Activated T-helper 9 cell treated with anti-CD3 and anti-CD28 coated beads, Interleukin-2, amount 50 U/mL, for 16 hours (primary cell): ENCODE measurements at regions not wholly inside any gene's neighbourhood (a gene's known extent, or its start where the extent isn't known, plus 50 kb on each side); places are given as distances from the start of the nearest gene placed in this dataset.

ENCODE experiments used
- DNase-seq: peaks from one replicate; pipeline ENCODE4 v3.0.0-alpha.2; 2020; ENCODE audit warnings: low read depth

DNA sequence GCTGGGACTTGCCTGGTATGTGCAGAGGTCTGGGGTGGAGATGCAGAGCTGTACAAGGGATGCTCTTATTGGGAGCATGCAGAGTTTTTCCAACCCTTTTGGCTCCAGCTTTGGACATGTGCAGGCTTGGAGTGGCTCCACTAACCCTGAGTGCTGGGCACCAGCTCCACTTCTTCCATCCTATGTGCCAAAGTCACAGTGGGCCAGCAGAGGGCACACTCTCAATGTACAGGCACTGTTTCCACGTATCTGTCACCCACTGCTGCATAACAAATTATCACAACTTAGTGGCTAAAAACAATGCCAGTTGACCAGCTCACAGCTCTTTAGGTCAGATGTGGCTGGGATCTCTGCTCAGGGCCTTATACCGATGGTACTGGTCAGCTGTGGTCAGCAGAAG is 631.8 kb downstream of the AJAP1 start:
- DNase-seq, result no peak

DNA sequence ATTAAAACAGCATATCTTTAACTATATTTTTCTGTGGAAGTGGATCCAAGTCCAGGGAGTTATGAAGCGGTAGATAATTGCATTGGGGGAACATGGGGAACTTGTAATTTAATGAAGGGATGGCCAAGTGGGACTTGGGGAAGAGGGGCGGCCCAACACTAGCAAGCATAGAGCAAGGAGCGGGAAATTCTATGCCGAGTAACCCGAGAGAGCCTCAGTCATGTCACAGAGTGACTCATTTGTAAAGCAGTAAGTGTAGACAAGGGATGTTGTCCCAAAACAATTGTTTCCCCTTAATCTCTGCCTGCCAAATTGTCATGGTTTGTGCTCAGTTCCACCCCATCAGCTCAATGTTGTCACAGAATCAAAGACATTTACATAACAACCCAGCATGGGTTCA is 620.1 kb downstream of the AJAP1 start:
- DNase-seq, result no peak

DNA sequence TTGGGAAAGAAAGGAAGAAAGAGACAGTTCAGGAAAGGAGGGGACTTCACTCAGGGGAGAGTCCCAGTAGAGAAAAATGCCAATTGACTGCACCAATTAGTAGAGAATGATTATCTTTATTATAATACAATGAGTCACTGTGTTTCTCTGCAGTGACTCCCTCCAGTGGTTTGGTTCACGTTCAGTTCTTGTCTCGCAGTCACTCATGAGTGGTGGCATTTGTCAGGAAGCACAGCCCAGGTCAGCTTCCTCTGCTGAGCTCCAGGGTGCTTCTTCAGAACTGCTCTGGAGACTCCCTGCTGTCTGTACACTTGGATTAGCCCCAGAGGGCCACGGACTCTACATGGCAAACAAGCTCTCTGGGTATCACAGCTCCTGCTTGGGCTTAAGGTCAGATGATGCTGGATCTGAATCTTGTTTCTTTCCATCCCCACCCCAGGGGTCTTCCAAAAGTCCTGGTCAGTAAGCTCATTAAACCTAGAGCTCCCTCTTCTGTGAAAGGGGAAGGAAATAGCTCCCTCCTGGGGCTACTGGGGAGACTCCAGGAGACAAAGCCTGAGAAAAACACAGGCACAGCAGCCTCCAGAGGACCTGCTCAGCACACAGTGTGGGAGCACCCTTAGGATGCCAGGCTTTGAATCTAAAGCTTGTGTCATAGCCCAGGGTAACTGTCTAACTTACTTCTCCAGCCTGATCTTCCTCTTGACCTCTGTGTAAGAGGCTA is 619.0 kb downstream of the AJAP1 start:
- DNase-seq, result no peak

GRCh38 chr1:5272325-5272724 is 617.9 kb downstream of the AJAP1 start:
- no peak for DNase-seq

GRCh38 chr1:5271264-5271663 is 616.9 kb downstream of the AJAP1 start:
- DNase-seq, result no peak

DNA sequence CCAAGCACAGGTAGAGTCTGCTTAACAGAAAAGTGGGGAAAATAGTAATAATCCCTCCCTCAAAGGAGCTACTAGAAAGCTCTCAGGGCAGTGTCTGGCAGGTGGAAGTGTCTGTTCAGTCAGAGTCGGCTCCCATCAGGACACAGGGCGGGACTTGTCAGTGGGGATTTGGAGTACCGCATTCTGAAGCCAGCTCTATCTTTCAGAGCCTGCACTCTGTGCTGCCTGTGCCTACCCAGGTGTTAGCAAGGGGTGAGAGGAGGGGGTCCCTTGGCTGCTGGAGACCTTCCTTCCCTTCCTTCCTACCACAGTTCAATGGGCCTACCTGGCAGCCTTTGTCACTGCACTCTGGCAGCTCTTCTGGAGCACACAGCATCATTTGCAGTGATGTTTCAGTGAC is 615.5 kb downstream of the AJAP1 start:
- DNase-seq, result no peak

DNA sequence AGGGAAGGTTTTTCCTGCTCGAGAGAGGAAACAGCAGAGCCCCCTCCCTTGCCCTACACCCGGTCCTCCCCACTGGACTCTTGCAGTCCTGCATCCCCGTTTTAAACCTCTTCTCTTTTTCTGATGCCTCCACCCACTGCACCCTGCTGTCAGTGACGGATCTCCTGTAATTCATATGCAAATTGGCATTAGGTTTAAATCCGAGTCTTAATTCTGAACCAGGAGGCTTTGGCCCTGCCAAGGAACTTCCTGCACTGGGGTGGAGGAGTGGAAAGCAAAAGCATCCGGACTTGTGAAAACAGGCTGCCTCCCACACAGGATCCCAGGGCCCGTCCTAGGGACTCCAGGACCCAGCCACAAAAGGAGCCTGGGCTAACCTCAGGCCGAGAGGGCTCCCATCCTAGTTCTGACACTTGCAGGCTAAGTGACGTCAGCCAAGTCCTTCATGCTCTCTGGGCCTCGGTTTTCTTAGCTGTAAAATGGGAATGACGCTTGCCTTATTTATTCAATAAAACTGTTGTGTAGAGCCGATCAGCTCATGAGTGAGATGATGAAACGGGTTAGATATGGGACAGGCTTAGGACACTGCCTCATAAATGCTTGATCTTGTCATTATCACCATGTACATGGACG is 613.3 kb downstream of the AJAP1 start:
- DNase-seq, result no peak

DNA sequence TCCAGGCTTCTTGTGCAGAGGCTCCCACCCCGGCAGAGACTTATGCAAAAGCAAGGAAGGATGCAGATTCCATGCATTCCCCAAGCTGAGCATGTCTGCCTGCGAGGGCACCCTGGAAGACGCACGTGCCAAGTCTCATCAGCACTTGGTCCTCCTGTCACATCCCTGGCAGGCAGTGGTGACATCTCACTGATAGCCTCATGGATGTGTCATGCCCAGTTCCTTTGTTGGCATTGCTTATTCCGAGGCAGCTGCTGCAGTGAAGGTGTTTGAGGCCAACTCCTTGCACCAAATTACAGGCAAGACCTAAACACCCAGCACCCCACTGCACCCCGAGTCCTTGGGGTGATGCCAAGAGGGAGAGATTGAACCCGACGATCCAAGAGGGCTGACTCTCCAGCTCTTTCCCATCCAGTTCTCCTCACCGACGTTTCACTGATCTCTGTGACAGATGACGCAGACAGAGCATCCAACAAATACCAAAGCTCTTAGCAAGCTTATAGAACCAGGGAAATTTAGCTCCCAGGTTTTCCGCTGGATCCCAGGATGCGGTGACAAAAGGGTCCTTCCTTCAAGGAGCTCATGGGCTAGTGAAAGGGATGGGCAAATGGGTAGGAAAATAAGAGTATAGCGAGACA is 611.1 kb downstream of the AJAP1 start:
- no peak for DNase-seq

GRCh38 chr1:5264476-5264875 is 610.1 kb downstream of the AJAP1 start:
- DNase-seq, result no peak

GRCh38 chr1:5256793-5257192 is 602.4 kb downstream of the AJAP1 start:
- no peak for DNase-seq

- no peak for DNase-seq
These were observed 600.6 kb downstream of the AJAP1 start for GRCh38 chr1:5254975-5255374.

- no peak for DNase-seq
These were observed 599.8 kb downstream of the AJAP1 start for GRCh38 chr1:5254131-5254725.

GRCh38 chr1:5253036-5253435 is 598.6 kb downstream of the AJAP1 start:
- DNase-seq, result no peak

- no peak for DNase-seq
These were observed 595.9 kb downstream of the AJAP1 start for GRCh38 chr1:5250336-5250735.

- DNase-seq, result no peak
These were observed 590.9 kb downstream of the AJAP1 start for GRCh38 chr1:5245348-5245747.

DNA sequence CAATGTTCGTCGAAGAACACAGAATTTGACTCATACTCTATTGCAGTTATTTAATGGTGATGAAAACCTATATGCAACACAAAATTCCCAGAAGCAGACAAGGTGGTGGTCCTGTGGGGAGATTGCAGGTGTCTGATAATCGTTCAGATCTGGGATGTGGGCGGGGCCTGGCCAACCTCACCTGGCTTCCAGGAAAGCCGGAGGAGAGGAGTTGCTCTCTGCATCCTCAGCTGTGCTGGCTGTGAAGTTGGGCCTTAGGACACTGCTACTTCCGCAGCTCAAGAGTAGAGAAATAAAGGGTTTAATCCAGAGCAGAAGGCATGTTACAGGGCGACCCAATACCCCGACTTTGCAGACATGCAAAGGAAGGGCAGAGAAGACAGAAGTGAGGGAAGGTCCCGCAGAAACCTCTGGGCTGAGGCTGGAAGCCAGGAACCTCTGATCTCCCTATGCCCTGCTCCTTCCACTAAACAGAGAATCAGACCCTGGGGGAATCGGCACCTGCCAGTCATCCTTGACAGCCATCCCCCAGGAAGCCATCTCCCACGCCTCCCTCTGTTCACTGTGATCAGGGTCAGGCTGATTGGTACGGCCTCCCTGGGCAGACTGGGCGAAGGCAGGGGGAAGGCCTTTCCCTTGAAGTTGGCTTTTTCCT is 590.3 kb downstream of the AJAP1 start:
- DNase-seq, result no peak

- no peak for DNase-seq
These were observed 588.4 kb downstream of the AJAP1 start for GRCh38 chr1:5242850-5243249.

DNA sequence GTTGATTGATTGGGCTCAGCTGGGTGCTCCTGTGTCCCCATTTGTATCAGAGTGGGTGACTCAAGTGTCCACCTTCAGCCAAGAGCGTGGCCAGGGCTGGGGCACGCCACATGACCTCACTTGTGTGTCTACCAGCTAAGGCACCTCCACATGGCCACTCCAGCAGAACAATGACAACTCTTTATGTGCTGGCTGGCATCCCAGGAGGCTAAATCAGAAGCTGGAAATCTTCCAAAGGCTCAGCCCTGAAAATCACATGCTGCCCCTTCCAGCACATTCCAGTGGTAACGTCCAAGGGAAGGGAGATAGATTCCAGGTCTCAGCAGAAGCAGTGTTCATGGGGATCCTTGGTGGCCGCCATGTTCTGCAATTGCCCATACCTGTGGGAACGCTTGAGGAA is 585.5 kb downstream of the AJAP1 start:
- no peak for DNase-seq

GRCh38 chr1:5238351-5239130 is 584.1 kb downstream of the AJAP1 start:
- DNase-seq, result no peak

DNA sequence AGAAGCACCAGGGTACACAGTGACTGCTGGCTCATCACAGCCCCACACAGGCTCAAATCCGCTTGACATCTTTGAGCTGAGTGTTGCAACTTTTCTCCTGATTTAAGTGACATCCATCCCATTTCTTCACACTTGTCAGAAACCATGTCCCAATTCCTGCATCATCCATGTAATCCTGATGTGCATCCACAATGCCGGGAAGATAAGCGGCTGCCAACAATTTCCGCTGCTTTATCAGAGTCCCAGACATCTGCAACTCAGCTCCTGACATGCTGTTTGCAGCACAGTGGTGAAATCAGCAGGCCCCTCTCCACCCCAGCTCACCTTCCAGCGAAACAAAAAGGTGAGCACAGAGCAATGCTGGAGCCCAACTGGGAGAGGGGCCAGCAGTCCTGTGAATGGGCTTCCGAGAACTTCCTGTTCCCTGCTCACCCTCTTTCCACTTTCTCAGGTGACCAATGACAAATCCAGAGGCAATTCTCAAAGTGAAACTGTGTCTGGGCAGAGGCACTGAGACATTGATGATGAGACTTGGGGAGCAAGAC is 581.0 kb downstream of the AJAP1 start:
- no peak for DNase-seq

GRCh38 chr1:5232537-5232936 is 578.1 kb downstream of the AJAP1 start:
- DNase-seq, result no peak
